Stimulated activated naive CD8-positive, alpha-beta T cell treated with anti-CD3 and anti-CD28 coated beads, Interleukin-15, amount 100 ng/mL, for 72 hours (primary cell): ENCODE measurements at regions not wholly inside any gene's neighbourhood (a gene's known extent, or its start where the extent isn't known, plus 50 kb on each side); places are given as distances from the start of the nearest gene placed in this dataset.
"Not testable (repeated sequence)": the region's sequence is repeated elsewhere in the genome, so short reads cannot be mapped to it uniquely, and the experiment has no call there.

Source experiments
- ATAC-seq: fragments of 150-1000 bp; cut with Tn5 transposase; 2 replicates; pipeline ENCODE4 v1.10.0; 2021; ENCODE audit warnings: mild to moderate bottlenecking, moderate library complexity
- DNase-seq, 2 donors: peaks; one replicate each; pipeline ENCODE4 v3.0.0; 2021 to 2022
- H3K27ac Mint-ChIP-seq, 2 donors: one replicate each; pipeline ENCODE4 v1.8.0; 2022; ENCODE audit warnings: mild to moderate bottlenecking in 2 of 2, mixed read lengths in 2 of 2, moderate library complexity in 2 of 2
- H3K27me3 Mint-ChIP-seq: one replicate; pipeline ENCODE4 v1.8.0; 2022; ENCODE audit warnings: mixed read lengths
- H3K4me1 Mint-ChIP-seq: one replicate; pipeline ENCODE4 v1.8.0; 2022; ENCODE audit warnings: mild to moderate bottlenecking, mixed read lengths
- H3K4me3 Mint-ChIP-seq, 2 donors: one replicate each; pipeline ENCODE4 v1.8.0; 2022; ENCODE audit warnings: mild to moderate bottlenecking in 2 of 2, mixed read lengths in 2 of 2, moderate library complexity in 1 of 2
- H3K9me3 Mint-ChIP-seq, 2 donors: one replicate each; pipeline ENCODE4 v1.8.0; 2022; ENCODE audit warnings: mixed read lengths in 2 of 2

- no peak for ATAC-seq
- Mint-ChIP-seq H3K4me1 (no peaks in the 10 kb centered on the region), H3K4me3 (no peak overlapping the region)
Measured at GRCh38 chr18:52152036-52152435, 188.0 kb upstream of the DCC start.

GRCh38 chr18:52156166-52156565 is 183.8 kb upstream of the DCC start:
- no peak overlapping the region for H3K4me3 Mint-ChIP-seq
- DNase-seq (no peak), ATAC-seq (no peak)
- H3K27me3 Mint-ChIP-seq: no peaks in the 10 kb centered on the region
- H3K4me1 Mint-ChIP-seq: no peaks in the 10 kb centered on the region
- peaks cover 0 to under 1% of the 10 kb centered on the region in 2 donors for H3K9me3 Mint-ChIP-seq
- H3K27ac Mint-ChIP-seq: no peak overlapping the region

More at GRCh38 chr18:52152036-52152435, 188.0 kb upstream of the DCC start:
- no peak overlapping the region for H3K27ac Mint-ChIP-seq
- DNase-seq: no peak
- peaks cover 0 to 9% of the 10 kb centered on the region in 2 donors for H3K9me3 Mint-ChIP-seq
- H3K27me3 Mint-ChIP-seq: no peaks in the 10 kb centered on the region

- H3K4me3 Mint-ChIP-seq: no peak overlapping the region
- no peak overlapping the region for H3K27ac Mint-ChIP-seq
- peaks cover 4 to 15% of the 10 kb centered on the region in 2 donors for H3K9me3 Mint-ChIP-seq
- no peak for DNase-seq
- no peaks in the 10 kb centered on the region for H3K27me3 Mint-ChIP-seq
- ATAC-seq: no peak
- H3K4me1 Mint-ChIP-seq: no peaks in the 10 kb centered on the region
Measured at GRCh38 chr18:52160636-52161035, 179.4 kb upstream of the DCC start.

GRCh38 chr18:52163478-52163877 is 176.5 kb upstream of the DCC start:
- H3K4me1 Mint-ChIP-seq: no peaks in the 10 kb centered on the region
- DNase-seq (no peak), ATAC-seq (no peak)
- no peaks in the 10 kb centered on the region for H3K27me3 Mint-ChIP-seq
- H3K9me3 Mint-ChIP-seq: peaks cover 4 to 15% of the 10 kb centered on the region in 2 donors
- H3K27ac Mint-ChIP-seq: no peak overlapping the region
- H3K4me3 Mint-ChIP-seq: no peak overlapping the region

GRCh38 chr18:52168131-52168530 is 171.9 kb upstream of the DCC start:
- not testable (repeated sequence) for H3K27ac Mint-ChIP-seq, H3K4me1 Mint-ChIP-seq, H3K27me3 Mint-ChIP-seq, H3K4me3 Mint-ChIP-seq, DNase-seq, ATAC-seq
- H3K9me3 Mint-ChIP-seq: peaks cover 4 to 15% of the 10 kb centered on the region in 2 donors

- no peaks in the 10 kb centered on the region for H3K4me1 Mint-ChIP-seq
- H3K4me3 Mint-ChIP-seq: no peak overlapping the region
- ATAC-seq: no peak
- H3K27ac Mint-ChIP-seq: no peak overlapping the region
- no peak for DNase-seq
- H3K9me3 Mint-ChIP-seq: no peaks in the 10 kb centered on the region
- H3K27me3 Mint-ChIP-seq: no peaks in the 10 kb centered on the region
Measured at GRCh38 chr18:52174220-52174619, 165.8 kb upstream of the DCC start.

- Mint-ChIP-seq H3K27me3 (no peaks in the 10 kb centered on the region), H3K27ac (no peak overlapping the region), H3K4me1 (no peaks in the 10 kb centered on the region), H3K4me3 (no peak overlapping the region), H3K9me3 (no peaks in the 10 kb centered on the region)
- DNase-seq: no peak
- ATAC-seq: no peak
Measured at GRCh38 chr18:52175406-52175805, 164.6 kb upstream of the DCC start.

GRCh38 chr18:52183107-52183506 is 156.9 kb upstream of the DCC start:
- DNase-seq: no peak
- H3K9me3 Mint-ChIP-seq: peaks cover 5 to 25% of the 10 kb centered on the region in 2 donors
- ATAC-seq: no peak
- no peaks in the 10 kb centered on the region for H3K27me3 Mint-ChIP-seq
- no peaks in the 10 kb centered on the region for H3K4me1 Mint-ChIP-seq
- no peak overlapping the region for H3K4me3 Mint-ChIP-seq
- H3K27ac Mint-ChIP-seq: no peak overlapping the region

- H3K27ac Mint-ChIP-seq: no peak overlapping the region
- no peaks in the 10 kb centered on the region for H3K27me3 Mint-ChIP-seq
- no peaks in the 10 kb centered on the region for H3K4me1 Mint-ChIP-seq
- DNase-seq: no peak
- H3K4me3 Mint-ChIP-seq: no peak overlapping the region
- peaks cover 10 to 43% of the 10 kb centered on the region in 2 donors for H3K9me3 Mint-ChIP-seq
- ATAC-seq: no peak
Measured at GRCh38 chr18:52190195-52190594, 149.8 kb upstream of the DCC start.

GRCh38 chr18:52190631-52191030 is 149.4 kb upstream of the DCC start:
- Mint-ChIP-seq H3K9me3 (peaks cover 10 to 43% of the 10 kb centered on the region in 2 donors), H3K4me1 (no peaks in the 10 kb centered on the region), H3K4me3 (no peak overlapping the region), H3K27me3 (no peaks in the 10 kb centered on the region), H3K27ac (no peak overlapping the region)
- no peak for DNase-seq
- ATAC-seq: no peak

- Mint-ChIP-seq H3K9me3 (peaks cover 3 to 9% of the 10 kb centered on the region in 2 donors), H3K27me3 (no peaks in the 10 kb centered on the region), H3K27ac (no peak overlapping the region), H3K4me3 (no peak overlapping the region), H3K4me1 (no peaks in the 10 kb centered on the region)
- no peak for DNase-seq
- no peak for ATAC-seq
Measured at GRCh38 chr18:52200406-52200805, 139.6 kb upstream of the DCC start.

- ATAC-seq (no peak), DNase-seq (no peak)
- peaks cover 3 to 9% of the 10 kb centered on the region in 2 donors for H3K9me3 Mint-ChIP-seq
- no peaks in the 10 kb centered on the region for H3K4me1 Mint-ChIP-seq
- H3K27ac Mint-ChIP-seq: no peak overlapping the region
- no peak overlapping the region for H3K4me3 Mint-ChIP-seq
- H3K27me3 Mint-ChIP-seq: no peaks in the 10 kb centered on the region
Measured at GRCh38 chr18:52200921-52201663, 138.9 kb upstream of the DCC start.

- Mint-ChIP-seq H3K9me3 (peaks cover 6 to 16% of the 10 kb centered on the region in 2 donors), H3K27ac (no peak overlapping the region), H3K27me3 (no peaks in the 10 kb centered on the region), H3K4me3 (no peak overlapping the region), H3K4me1 (no peaks in the 10 kb centered on the region)
- no peak for ATAC-seq
- no peak for DNase-seq
Measured at GRCh38 chr18:52208646-52209045, 131.4 kb upstream of the DCC start.

GRCh38 chr18:52216109-52216508 is 123.9 kb upstream of the DCC start:
- Mint-ChIP-seq H3K27me3 (no peaks in the 10 kb centered on the region), H3K4me1 (no peaks in the 10 kb centered on the region), H3K27ac (no peak overlapping the region), H3K9me3 (peaks cover 0 to 8% of the 10 kb centered on the region in 2 donors), H3K4me3 (no peak overlapping the region)
- DNase-seq (no peak), ATAC-seq (no peak)

GRCh38 chr18:52216666-52217065 is 123.3 kb upstream of the DCC start:
- Mint-ChIP-seq H3K9me3 (peaks cover 0 to 5% of the 10 kb centered on the region in 2 donors), H3K27me3 (no peaks in the 10 kb centered on the region), H3K4me1 (no peaks in the 10 kb centered on the region)

GRCh38 chr18:52219102-52219501 is 120.9 kb upstream of the DCC start:
- no peak for ATAC-seq
- no peak for DNase-seq
- no peaks in the 10 kb centered on the region for H3K4me1 Mint-ChIP-seq
- no peaks in the 10 kb centered on the region for H3K9me3 Mint-ChIP-seq
- H3K4me3 Mint-ChIP-seq: no peak overlapping the region
- H3K27me3 Mint-ChIP-seq: no peaks in the 10 kb centered on the region
- no peak overlapping the region for H3K27ac Mint-ChIP-seq

More at GRCh38 chr18:52216666-52217065, 123.3 kb upstream of the DCC start:
- no peak overlapping the region for H3K4me3 Mint-ChIP-seq
- H3K27ac Mint-ChIP-seq: no peak overlapping the region
- ATAC-seq: no peak
- DNase-seq: no peak

GRCh38 chr18:52220062-52220591 is 119.9 kb upstream of the DCC start:
- Mint-ChIP-seq H3K4me1 (no peaks in the 10 kb centered on the region), H3K4me3 (no peak overlapping the region), H3K9me3 (no peaks in the 10 kb centered on the region), H3K27ac (no peak overlapping the region), H3K27me3 (no peaks in the 10 kb centered on the region)
- DNase-seq: no peak
- no peak for ATAC-seq
